SK-N-SH treated with all-trans-retinoic acid at 6 μM for 48 hours (cell line): ENCODE measurements at regions not wholly inside any gene's neighbourhood (a gene's known extent, or its start where the extent isn't known, plus 50 kb on each side); places are given as distances from the start of the nearest gene placed in this dataset.

Source experiments
- ATAC-seq: fragments of 200-7000 bp; cut with Tn5 transposase; 3 replicates; pipeline ENCODE4 v1.9.1; 2020; ENCODE audit warnings: mild to moderate bottlenecking, moderate library complexity
- ARNTL ChIP-seq: fragments of 450-650 bp; formaldehyde crosslinking; IDR thresholded peaks from 2 replicates; pipeline ENCODE4 v1.5.0; 2020; ENCODE audit warnings: low read depth, mild to moderate bottlenecking, moderate library complexity, borderline replicate concordance
- BACH2 ChIP-seq: fragments of 250-450 bp; sonication (Bioruptor Pico); IDR thresholded peaks from 2 replicates; pipeline ENCODE4 v1.9.0; 2021; ENCODE audit warnings: mild to moderate bottlenecking, borderline replicate concordance
- CREB5 ChIP-seq: fragments of 250-450 bp; sonication (Bioruptor Pico); IDR thresholded peaks from 2 replicates; pipeline ENCODE4 v1.5.1; 2020; ENCODE audit warnings: low read depth, mild to moderate bottlenecking, moderate library complexity
- CSDC2 ChIP-seq: fragments of 250-450 bp; sonication (Bioruptor Pico); IDR thresholded peaks from 2 replicates; pipeline ENCODE4 v1.5.0; 2020; ENCODE audit warnings: mild to moderate bottlenecking, moderate library complexity
- CSRNP3 ChIP-seq: fragments of 250-450 bp; sonication (Bioruptor Pico); IDR thresholded peaks from 2 replicates; pipeline ENCODE4 v1.5.1; 2021; ENCODE audit warnings: mild to moderate bottlenecking, moderate library complexity
- ESRRG ChIP-seq: fragments of 250-450 bp; sonication (Bioruptor Pico); IDR thresholded peaks from 2 replicates; pipeline ENCODE4 v1.6.1; 2021; ENCODE audit warnings: mild to moderate bottlenecking
- GLIS3 ChIP-seq: fragments of 250-450 bp; sonication (Bioruptor Pico); IDR thresholded peaks from 2 replicates; pipeline ENCODE4 v1.5.0; 2020; ENCODE audit warnings: mild to moderate bottlenecking, moderate library complexity
- ISL1 ChIP-seq: fragments of 250-450 bp; sonication (Bioruptor Pico); IDR thresholded peaks from 2 replicates; pipeline ENCODE4 v2.1.2; 2022; ENCODE audit warnings: mild to moderate bottlenecking, moderate library complexity
- OSR1 ChIP-seq: fragments of 250-450 bp; sonication (Bioruptor Pico); IDR thresholded peaks from 2 replicates; pipeline ENCODE4 v1.8.0; 2022; ENCODE audit warnings: moderate library complexity, mild to moderate bottlenecking, inconsistent platforms
- PATZ1 ChIP-seq: fragments of 250-450 bp; sonication (Bioruptor Pico); IDR thresholded peaks from 2 replicates; pipeline ENCODE4 v1.8.0; 2020; ENCODE audit warnings: mild to moderate bottlenecking, moderate library complexity, borderline replicate concordance
- POU6F1 ChIP-seq: fragments of 250-450 bp; sonication (Bioruptor Pico); IDR thresholded peaks from 2 replicates; pipeline ENCODE4 v1.8.0; 2021; ENCODE audit warnings: low read depth, mild to moderate bottlenecking, moderate library complexity, borderline replicate concordance
- PPARA ChIP-seq: fragments of 250-450 bp; sonication (Bioruptor Pico); IDR thresholded peaks from 2 replicates; pipeline ENCODE4 v1.5.0; 2020; ENCODE audit warnings: mild to moderate bottlenecking, borderline replicate concordance
- RARB ChIP-seq: fragments of 250-450 bp; sonication (Bioruptor Pico); IDR thresholded peaks from 2 replicates; pipeline ENCODE4 v1.8.0; 2021; ENCODE audit warnings: mild to moderate bottlenecking, moderate library complexity
- SNAI2 ChIP-seq: fragments of 250-450 bp; sonication (Bioruptor Pico); IDR thresholded peaks from 2 replicates; pipeline ENCODE4 v1.5.0; 2020; ENCODE audit warnings: mild to moderate bottlenecking, moderate library complexity
- TOX ChIP-seq: fragments of 250-450 bp; sonication (Bioruptor Pico); IDR thresholded peaks from 2 replicates; pipeline ENCODE4 v1.8.0; 2021; ENCODE audit warnings: mild to moderate bottlenecking, moderate library complexity, borderline replicate concordance
- TSHZ2 ChIP-seq: fragments of 250-450 bp; sonication (Bioruptor Pico); IDR thresholded peaks from 2 replicates; pipeline ENCODE4 v1.5.0; 2020; ENCODE audit warnings: mild to moderate bottlenecking, moderate library complexity
- ZC3H10 ChIP-seq: fragments of 250-450 bp; sonication (Bioruptor Pico); IDR thresholded peaks from 2 replicates; pipeline ENCODE4 v1.5.1; 2021; ENCODE audit warnings: mild to moderate bottlenecking, moderate library complexity
- ZFP3 ChIP-seq: fragments of 250-450 bp; sonication (Bioruptor Pico); IDR thresholded peaks from 2 replicates; pipeline ENCODE4 v1.5.0; 2020; ENCODE audit warnings: mild to moderate bottlenecking, moderate library complexity
- ZFP30 ChIP-seq: fragments of 450-650 bp; formaldehyde crosslinking; IDR thresholded peaks from 2 replicates; pipeline ENCODE4 v1.5.0; 2022; ENCODE audit warnings: mild to moderate bottlenecking, moderate library complexity
- ZNF565 ChIP-seq: fragments of 450-650 bp; formaldehyde crosslinking; conservative IDR thresholded peaks from 2 replicates; pipeline ENCODE4 v1.5.0; 2020; ENCODE audit warnings: low read depth, mild to moderate bottlenecking, moderate library complexity
- ZNF70 ChIP-seq: fragments of 450-650 bp; formaldehyde crosslinking; IDR thresholded peaks from 2 replicates; pipeline ENCODE4 v1.5.0; 2020; ENCODE audit warnings: mild to moderate bottlenecking, moderate library complexity
- ZNF8 ChIP-seq: fragments of 450-650 bp; formaldehyde crosslinking; IDR thresholded peaks from 2 replicates; pipeline ENCODE4 v1.5.0; 2020; ENCODE audit warnings: mild to moderate bottlenecking, moderate library complexity

- ATAC-seq, result no peak
Measured at GRCh38 chr4:23504083-23504482, 385.8 kb downstream of the PPARGC1A start.

GRCh38 chr4:23500894-23501449 lies 388.9 kb downstream of the PPARGC1A start:
- no peak for ATAC-seq
- no peak for TF ChIP-seq SNAI2
- TF ChIP-seq ZNF8 (CRISPR knock-in tag), result no peak
- no peak for TF ChIP-seq TOX
- no peak for TF ChIP-seq GLIS3 (CRISPR knock-in tag)
- no peak for TF ChIP-seq PPARA
- TF ChIP-seq ZFP30 (CRISPR knock-in tag), result no peak
- no peak for TF ChIP-seq ZFP3 (CRISPR knock-in tag)
- TF ChIP-seq BACH2, result no peak
- no peak for TF ChIP-seq ARNTL (CRISPR knock-in tag)
- TF ChIP-seq ESRRG (CRISPR knock-in tag), result no peak
- TF ChIP-seq ISL1 (CRISPR knock-in tag), result no peak

More at GRCh38 chr4:23504083-23504482, 385.8 kb downstream of the PPARGC1A start:
- no peak for TF ChIP-seq ARNTL (CRISPR knock-in tag)
- no peak for TF ChIP-seq CSDC2 (CRISPR knock-in tag)
- TF ChIP-seq ZC3H10 (CRISPR knock-in tag), result no peak
- no peak for TF ChIP-seq ZNF70 (CRISPR knock-in tag)
- no peak for TF ChIP-seq RARB (CRISPR knock-in tag)
- no peak for TF ChIP-seq POU6F1
- no peak for TF ChIP-seq PATZ1
- no peak for TF ChIP-seq CREB5 (CRISPR knock-in tag)
- TF ChIP-seq ZFP30 (CRISPR knock-in tag), result no peak
- TF ChIP-seq TSHZ2 (CRISPR knock-in tag), result no peak
- TF ChIP-seq GLIS3 (CRISPR knock-in tag), result no peak
- TF ChIP-seq ZNF565, result no peak
- TF ChIP-seq CSRNP3 (CRISPR knock-in tag), result no peak
- TF ChIP-seq SNAI2, result no peak
- no peak for TF ChIP-seq OSR1 (CRISPR knock-in tag)
- no peak for TF ChIP-seq ZNF8 (CRISPR knock-in tag)
